GM23248 (cell line): ENCODE measurements at regions not wholly inside any gene's neighbourhood (a gene's known extent, or its start where the extent isn't known, plus 50 kb on each side); places are given as distances from the start of the nearest gene placed in this dataset.
A peak's percentile ranks its signal among the peaks of the same experiment; 100 is the strongest.

Experiments used
- DNase-seq: peaks from one replicate; pipeline ENCODE4 v3.0.0-alpha.2; 2015
- H2AFZ ChIP-seq: fragments of 200-600 bp; sonication (generic); 2 replicates; pipeline ENCODE4 v1.6.1; 2016; ENCODE audit warnings: antibody characterized with exemption
- H3F3A ChIP-seq: fragments of 200-600 bp; sonication (generic); 2 replicates; pipeline ENCODE4 v1.6.1; 2016; ENCODE audit warnings: mild to moderate bottlenecking, antibody characterized with exemption, mixed run types; ENCODE audit not compliant: insufficient read depth
- H3K27ac ChIP-seq: fragments of 200-600 bp; sonication (generic); 2 replicates; pipeline ENCODE4 v1.5.1; 2016; ENCODE audit warnings: mild to moderate bottlenecking
- H3K27me3 ChIP-seq: fragments of 200-600 bp; sonication (generic); replicated peaks from 2 replicates; pipeline ENCODE4 v1.6.1; 2016; ENCODE audit warnings: mild to moderate bottlenecking; ENCODE audit not compliant: insufficient read depth
- H3K36me3 ChIP-seq: fragments of 200-600 bp; sonication (generic); 2 replicates; pipeline ENCODE4 v1.6.1; 2016; ENCODE audit warnings: low read depth, mild to moderate bottlenecking
- H3K4me1 ChIP-seq: fragments of 200-600 bp; sonication (generic); 2 replicates; pipeline ENCODE4 v1.6.1; 2016; ENCODE audit warnings: mild to moderate bottlenecking; ENCODE audit not compliant: insufficient read depth
- H3K4me2 ChIP-seq: fragments of 200-600 bp; sonication (generic); one replicate; pipeline ENCODE4 v1.6.1; 2016; ENCODE audit warnings: mild to moderate bottlenecking; ENCODE audit not compliant: unreplicated experiment
- H3K4me3 ChIP-seq: fragments of 200-600 bp; sonication (generic); 2 replicates; pipeline ENCODE4 v1.5.1; 2016; ENCODE audit warnings: mild to moderate bottlenecking
- H3K79me2 ChIP-seq: fragments of 200-600 bp; sonication (generic); 2 replicates; pipeline ENCODE4 v1.6.1; 2016; ENCODE audit warnings: mild to moderate bottlenecking; ENCODE audit not compliant: insufficient read depth
- H3K9ac ChIP-seq: fragments of 200-600 bp; sonication (generic); 2 replicates; pipeline ENCODE4 v1.6.1; 2016; ENCODE audit warnings: mild to moderate bottlenecking
- H3K9me2 ChIP-seq: fragments of 200-600 bp; sonication (generic); 2 replicates; pipeline ENCODE4 v1.6.1; 2016; ENCODE audit warnings: mixed run types, mild to moderate bottlenecking, moderate library complexity; ENCODE audit not compliant: insufficient read depth
- H3K9me3 ChIP-seq: fragments of 200-600 bp; sonication (generic); one replicate; pipeline ENCODE4 v1.6.1; 2017; ENCODE audit warnings: low read depth
- H4K20me1 ChIP-seq: fragments of 200-600 bp; sonication (generic); 2 replicates; pipeline ENCODE4 v1.6.0; 2016; ENCODE audit not compliant: insufficient read depth
- EZH2 ChIP-seq: fragments of 200-600 bp; sonication (generic); IDR thresholded peaks from 2 replicates; pipeline ENCODE4 v1.6.1; 2018; ENCODE audit warnings: antibody characterized with exemption, mild to moderate bottlenecking; ENCODE audit not compliant: insufficient read depth, poor library complexity, severe bottlenecking
- EZH2phosphoT487 ChIP-seq: fragments of 200-600 bp; sonication (generic); IDR thresholded peaks from 2 replicates; pipeline ENCODE4 v1.6.1; 2018; ENCODE audit warnings: antibody characterized with exemption, moderate library complexity, mild to moderate bottlenecking, low read depth; ENCODE audit not compliant: insufficient read depth
- WGBS, 2 experiments: methylation state at CpG; one replicate each; pipeline ENCODE4 v1.1.6; 2015 to 2017; ENCODE audit warnings: low lambda C conversion rate in 2 of 2, low coverage in 1 of 2; ENCODE audit errors: missing lambda C conversion rate in 2 of 2; 5-methylcytosine and 5-hydroxymethylcytosine counted together
- in situ Hi-C: fragments of 300-500 bp; cut with MboI; formaldehyde crosslinking; loops from 2 replicates; pipeline ENCODE4 v1.15.0; 2020

- Histone ChIP-seq H3K36me3 (no peaks in the 10 kb centered on the region), H2AFZ (no peak overlapping the region), H3K4me2 (peak overlapping the region; percentile 55), H3K27ac (peak overlapping the region; percentile 94), H3K9ac (peak overlapping the region; percentile 64), H3K27me3 (no peaks in the 10 kb centered on the region), H3F3A (peaks cover 34% of the 10 kb centered on the region), H4K20me1 (no peaks in the 10 kb centered on the region), H3K9me3 (no peaks in the 10 kb centered on the region), H3K79me2 (no peaks in the 10 kb centered on the region), H3K4me1 (peaks cover 31% of the 10 kb centered on the region), H3K9me2 (no peaks in the 10 kb centered on the region), H3K4me3 (no peak overlapping the region)
- in situ Hi-C loops = no loop called here
- TF ChIP-seq EZH2phosphoT487 (no peak), EZH2 (no peak)
- WGBS, 2 experiments = 47 to 50% methylated on average over 4 of the region's 4 CpGs
- peak; percentile 84 for DNase-seq
These were observed 80.1 kb upstream of the IFNG-AS1 start for GRCh38 chr12:67909091-67909531.

- H4K20me1 ChIP-seq = no peaks in the 10 kb centered on the region
- peak overlapping the region; percentile 64 for H3K9ac ChIP-seq
- H2AFZ ChIP-seq = peak overlapping the region; percentile 33
- in situ Hi-C loops = no loop called here
- peaks cover 34% of the 10 kb centered on the region for H3F3A ChIP-seq
- 71 to 79% methylated on average over 2 of the region's 2 CpGs for WGBS, 2 experiments
- H3K4me2 ChIP-seq = peak overlapping the region; percentile 55
- TF ChIP-seq EZH2phosphoT487 = no peak
- H3K9me2 ChIP-seq = no peaks in the 10 kb centered on the region
- DNase-seq = peak; percentile 48
- H3K27ac ChIP-seq = peak overlapping the region; percentile 94
- no peak overlapping the region for H3K4me3 ChIP-seq
- no peaks in the 10 kb centered on the region for H3K79me2 ChIP-seq
- H3K27me3 ChIP-seq = no peaks in the 10 kb centered on the region
- H3K4me1 ChIP-seq = peaks cover 31% of the 10 kb centered on the region
- no peaks in the 10 kb centered on the region for H3K36me3 ChIP-seq
- no peaks in the 10 kb centered on the region for H3K9me3 ChIP-seq
These were observed 79.6 kb upstream of the IFNG-AS1 start for GRCh38 chr12:67909681-67910080.

DNA sequence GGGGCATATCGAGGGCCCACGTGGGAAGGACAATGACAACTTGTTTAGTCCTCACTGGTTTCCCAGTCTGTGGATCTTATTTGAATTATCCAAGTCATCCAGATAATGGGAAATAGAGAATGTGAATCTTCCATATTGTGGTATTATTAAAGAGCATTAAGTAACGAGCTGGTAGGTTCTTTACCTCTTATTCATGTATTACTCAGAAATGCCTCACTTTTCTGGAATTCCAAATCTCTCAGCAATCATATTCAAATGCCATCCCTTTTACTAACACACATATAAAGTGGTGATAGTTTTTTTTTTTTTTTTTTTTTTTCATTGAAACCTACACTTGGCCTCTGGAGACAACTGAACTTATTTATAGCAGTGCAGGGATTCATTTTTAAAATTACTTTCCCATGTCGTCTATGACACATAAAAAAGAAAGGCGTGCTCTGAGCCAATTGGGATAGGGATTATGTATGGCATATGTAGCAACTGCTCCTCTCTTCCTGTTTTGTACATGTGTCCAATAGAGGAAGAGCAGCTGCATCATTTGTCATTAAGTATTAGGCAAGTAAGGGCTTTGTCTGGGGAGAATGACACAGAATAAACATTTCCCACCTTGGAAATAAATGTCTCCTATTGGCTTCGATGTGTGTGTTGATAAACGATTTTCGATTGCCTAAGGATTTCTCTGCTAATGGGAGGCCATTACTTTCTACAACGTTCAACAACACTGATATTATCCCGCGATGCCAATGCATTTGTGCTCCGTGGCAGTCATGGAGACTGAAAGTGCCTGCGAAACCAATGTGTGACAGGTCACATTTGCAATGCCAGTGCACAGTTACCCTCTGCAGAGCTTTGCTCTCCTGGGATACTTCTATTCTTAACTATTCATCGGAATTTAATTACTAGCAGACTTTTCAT is 78.6 kb upstream of the IFNG-AS1 start:
- Histone ChIP-seq H3K27me3 (no peaks in the 10 kb centered on the region), H3K4me1 (peaks cover 31% of the 10 kb centered on the region), H2AFZ (peak overlapping the region; percentile 28), H3K27ac (peak overlapping the region; percentile 94), H3F3A (peaks cover 34% of the 10 kb centered on the region), H3K79me2 (no peaks in the 10 kb centered on the region), H3K9me3 (no peaks in the 10 kb centered on the region), H3K9ac (peak overlapping the region; percentile 64), H3K36me3 (no peaks in the 10 kb centered on the region), H3K4me2 (peak overlapping the region; percentile 55), H3K9me2 (no peaks in the 10 kb centered on the region), H3K4me3 (no peak overlapping the region), H4K20me1 (no peaks in the 10 kb centered on the region)
- peak; percentile 95 for DNase-seq
- in situ Hi-C loops = no loop called here
- 0 out of 2 replicates have a peak, but pooled peaks have one; percentile 66 for TF ChIP-seq EZH2phosphoT487
- TF ChIP-seq EZH2 = no peak
- 28 to 31% methylated on average over 14 of the region's 14 CpGs for WGBS, 2 experiments

GRCh38 chr12:67911275-67911600 is 78.0 kb upstream of the IFNG-AS1 start:
- whole genome bisulfite sequencing, 2 experiments = 73 to 79% methylated on average over 5 of the region's 5 CpGs
- DNase-seq = peak; percentile 6
- Histone ChIP-seq H3F3A (peaks cover 34% of the 10 kb centered on the region), H3K36me3 (no peaks in the 10 kb centered on the region), H3K4me1 (peaks cover 31% of the 10 kb centered on the region), H3K27me3 (no peaks in the 10 kb centered on the region), H4K20me1 (no peaks in the 10 kb centered on the region), H2AFZ (peak overlapping the region; percentile 28), H3K27ac (peak overlapping the region; percentile 92), H3K9me3 (no peaks in the 10 kb centered on the region), H3K9ac (peak overlapping the region; percentile 45), H3K9me2 (no peaks in the 10 kb centered on the region), H3K4me2 (peak overlapping the region; percentile 38), H3K79me2 (no peaks in the 10 kb centered on the region), H3K4me3 (no peak overlapping the region)
- in situ Hi-C loops = no loop called here
- TF ChIP-seq EZH2phosphoT487 = no peak
- TF ChIP-seq EZH2 = no peak
